ENCODE measurements at regions not wholly inside any gene's neighbourhood (a gene's known extent, or its start where the extent isn't known, plus 50 kb on each side); places are given as distances from the start of the nearest gene placed in this dataset.

GRCh38 chr11:69545976-69546617, 64.6 kb downstream of the LINC01488 start:
- DNase-seq, result no peak

- peak; percentile 75 to 79 for DNase-seq
These were observed 65.4 kb downstream of the LINC01488 start for GRCh38 chr11:69546735-69547370.

- DNase-seq, result no peak
These were observed 69.4 kb downstream of the LINC01488 start for GRCh38 chr11:69550846-69551245.

GRCh38 chr11:69551963-69552362, 70.5 kb downstream of the LINC01488 start:
- DNase-seq, result no peak

GRCh38 chr11:69552951-69553350, 71.5 kb downstream of the LINC01488 start:
- no peak for DNase-seq

- DNase-seq, result no peak
These were observed 72.2 kb downstream of the LINC01488 start for GRCh38 chr11:69553416-69554357.

- DNase-seq, result no peak
These were observed 73.4 kb downstream of the LINC01488 start for GRCh38 chr11:69554849-69555248.

GRCh38 chr11:69557266-69557665, 75.8 kb downstream of the LINC01488 start:
- DNase-seq, result no peak

GRCh38 chr11:69558519-69558941, 77.1 kb downstream of the LINC01488 start:
- DNase-seq, result peak in 1 of 2 experiments; percentile 31

GRCh38 chr11:69559181-69559580, 77.7 kb downstream of the LINC01488 start:
- DNase-seq, result no peak

GRCh38 chr11:69560141-69560790, 78.8 kb downstream of the LINC01488 start:
- no peak for DNase-seq

- no peak for DNase-seq
These were observed 78.7 kb upstream of the CCND1 start for GRCh38 chr11:69562302-69562701.

GRCh38 chr11:69562816-69563215, 78.1 kb upstream of the CCND1 start:
- DNase-seq, result no peak

GRCh38 chr11:69563306-69563705, 77.7 kb upstream of the CCND1 start:
- DNase-seq, result no peak

- DNase-seq, result peak in 1 of 2 experiments; percentile 3
These were observed 76.8 kb upstream of the CCND1 start for GRCh38 chr11:69563946-69564775.

- no peak for DNase-seq
These were observed 75.0 kb upstream of the CCND1 start for GRCh38 chr11:69566001-69566400.

GRCh38 chr11:69567951-69568808, 72.8 kb upstream of the CCND1 start:
- DNase-seq, result no peak

- no peak for DNase-seq
These were observed 72.2 kb upstream of the CCND1 start for GRCh38 chr11:69568809-69569097.

GRCh38 chr11:69569306-69570200, 71.4 kb upstream of the CCND1 start:
- no peak for DNase-seq

GRCh38 chr11:69572233-69572860, 68.6 kb upstream of the CCND1 start:
- no peak for DNase-seq

All from activated T-cell treated with anti-CD3 and anti-CD28 coated beads, Interleukin-2, amount 50 U/mL, for 48 hours (primary cell).